C4-2B (cell line): ENCODE measurements at regions not wholly inside any gene's neighbourhood (a gene's known extent, or its start where the extent isn't known, plus 50 kb on each side); places are given as distances from the start of the nearest gene placed in this dataset.

Source experiments
- ZFX ChIP-seq: fragments of 450-650 bp; IDR thresholded peaks from 2 replicates; pipeline ENCODE4 v1.6.1; 2017
- TF ChIP-seq, protein P1 (sequence below): fragments of 450-650 bp; conservative IDR thresholded peaks from 2 replicates; pipeline ENCODE4 v1.5.1; 2017; ENCODE audit warnings: mild to moderate bottlenecking

DNA sequence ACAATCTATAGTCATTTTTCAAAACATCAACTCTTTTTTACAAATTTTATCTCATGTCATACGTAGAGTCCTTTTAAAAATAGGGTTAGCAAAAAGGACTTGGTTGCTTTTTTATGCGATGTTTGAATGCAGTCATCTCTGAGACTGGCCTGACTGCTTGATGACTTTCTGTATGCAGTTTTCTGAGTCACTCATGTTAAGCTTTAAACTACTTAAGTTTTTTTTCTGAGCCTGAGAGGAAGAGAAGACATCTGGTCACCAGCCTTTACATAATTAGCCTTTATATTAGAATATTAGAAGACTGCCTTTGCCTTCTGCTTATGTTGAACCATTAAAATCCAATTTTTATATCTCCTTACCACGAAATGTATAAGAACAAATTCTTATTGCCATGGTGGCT lies 834.4 kb upstream of the MBL2 start:
- TF ChIP-seq, protein P1, sequence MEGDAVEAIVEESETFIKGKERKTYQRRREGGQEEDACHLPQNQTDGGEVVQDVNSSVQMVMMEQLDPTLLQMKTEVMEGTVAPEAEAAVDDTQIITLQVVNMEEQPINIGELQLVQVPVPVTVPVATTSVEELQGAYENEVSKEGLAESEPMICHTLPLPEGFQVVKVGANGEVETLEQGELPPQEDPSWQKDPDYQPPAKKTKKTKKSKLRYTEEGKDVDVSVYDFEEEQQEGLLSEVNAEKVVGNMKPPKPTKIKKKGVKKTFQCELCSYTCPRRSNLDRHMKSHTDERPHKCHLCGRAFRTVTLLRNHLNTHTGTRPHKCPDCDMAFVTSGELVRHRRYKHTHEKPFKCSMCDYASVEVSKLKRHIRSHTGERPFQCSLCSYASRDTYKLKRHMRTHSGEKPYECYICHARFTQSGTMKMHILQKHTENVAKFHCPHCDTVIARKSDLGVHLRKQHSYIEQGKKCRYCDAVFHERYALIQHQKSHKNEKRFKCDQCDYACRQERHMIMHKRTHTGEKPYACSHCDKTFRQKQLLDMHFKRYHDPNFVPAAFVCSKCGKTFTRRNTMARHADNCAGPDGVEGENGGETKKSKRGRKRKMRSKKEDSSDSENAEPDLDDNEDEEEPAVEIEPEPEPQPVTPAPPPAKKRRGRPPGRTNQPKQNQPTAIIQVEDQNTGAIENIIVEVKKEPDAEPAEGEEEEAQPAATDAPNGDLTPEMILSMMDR: no peak
- TF ChIP-seq ZFX: no peak
